ENCODE measurements at regions not wholly inside any gene's neighbourhood (a gene's known extent, or its start where the extent isn't known, plus 50 kb on each side); places are given as distances from the start of the nearest gene placed in this dataset.

GRCh38 chr7:52189153-52189778 is 846.2 kb upstream of the POM121L12 start:
- no peak for TF ChIP-seq FOXM1 (IDR thresholded peaks at IDR 0.05; ENCODE audit: borderline replicate concordance)
- TF ChIP-seq FOXK2 (IDR thresholded peaks at IDR 0.05), result no peak
- no peak for TF ChIP-seq PKNOX1 (IDR thresholded peaks at IDR 0.05)
- no peak for TF ChIP-seq SUZ12 (IDR thresholded peaks at IDR 0.05)
- no peak for TF ChIP-seq CTBP1 (IDR thresholded peaks at IDR 0.05; ENCODE audit: borderline replicate concordance)
- TF ChIP-seq FOXA1 (IDR thresholded peaks at IDR 0.05), result no peak
- no peak for TF ChIP-seq ARNT (IDR thresholded peaks at IDR 0.05)
- no peak for TF ChIP-seq ELF4 (IDR thresholded peaks at IDR 0.05)
- TF ChIP-seq LEF1 (IDR thresholded peaks at IDR 0.05; ENCODE audit: borderline replicate concordance), result no peak
- no peak for TF ChIP-seq ZNF384 (IDR thresholded peaks at IDR 0.05)
- TF ChIP-seq L3MBTL2 (conservative IDR thresholded peaks at IDR 0.05), result no peak
- no peak for TF ChIP-seq TARDBP (IDR thresholded peaks at IDR 0.05)
- no peak for TF ChIP-seq SP1 (IDR thresholded peaks at IDR 0.05)
- no peak for TF ChIP-seq NFRKB (IDR thresholded peaks at IDR 0.05)
- no peak for TF ChIP-seq HDGF (IDR thresholded peaks at IDR 0.05; ENCODE audit: borderline replicate concordance)
- no peak for TF ChIP-seq BHLHE40 (IDR thresholded peaks at IDR 0.05; ENCODE audit: borderline replicate concordance)
- DNase-seq (ENCODE audit: extremely low spot score), result no peak
- ChIA-PET POLR2A (no interaction called here), CTCF (no interaction called here)

- TF ChIP-seq SP1 (IDR thresholded peaks at IDR 0.05), result no peak
- POLR2A ChIA-PET, result no interaction called here
- no peak for DNase-seq (ENCODE audit: extremely low spot score)
- CTCF ChIA-PET, result no interaction called here
Observed at GRCh38 chr7:52184006-52184703, 851.3 kb upstream of the POM121L12 start.

- TF ChIP-seq L3MBTL2 (conservative IDR thresholded peaks at IDR 0.05), result no peak
- TF ChIP-seq SUZ12 (IDR thresholded peaks at IDR 0.05), result no peak
- TF ChIP-seq TARDBP (IDR thresholded peaks at IDR 0.05), result no peak
- no peak for TF ChIP-seq ARNT (IDR thresholded peaks at IDR 0.05)
- TF ChIP-seq NFRKB (IDR thresholded peaks at IDR 0.05), result no peak
- no peak for TF ChIP-seq ELF4 (IDR thresholded peaks at IDR 0.05)
- no peak for TF ChIP-seq SP1 (IDR thresholded peaks at IDR 0.05)
- no peak for TF ChIP-seq CTBP1 (IDR thresholded peaks at IDR 0.05; ENCODE audit: borderline replicate concordance)
- TF ChIP-seq BHLHE40 (IDR thresholded peaks at IDR 0.05; ENCODE audit: borderline replicate concordance), result no peak
- no peak for TF ChIP-seq ZNF384 (IDR thresholded peaks at IDR 0.05)
- no peak for TF ChIP-seq PKNOX1 (IDR thresholded peaks at IDR 0.05)
- TF ChIP-seq FOXM1 (IDR thresholded peaks at IDR 0.05; ENCODE audit: borderline replicate concordance), result no peak
- no peak for TF ChIP-seq LEF1 (IDR thresholded peaks at IDR 0.05; ENCODE audit: borderline replicate concordance)
- no peak for TF ChIP-seq HDGF (IDR thresholded peaks at IDR 0.05; ENCODE audit: borderline replicate concordance)
- no peak for TF ChIP-seq FOXK2 (IDR thresholded peaks at IDR 0.05)
- CTCF ChIA-PET, result no interaction called here
- POLR2A ChIA-PET, result no interaction called here
- DNase-seq (ENCODE audit: extremely low spot score), result no peak
Observed at GRCh38 chr7:52179934-52180333, 855.5 kb upstream of the POM121L12 start.

- CTCF ChIA-PET, result interaction anchor here (1.1 kb wide), 1 partner anchor 11 kb away, joined by 4 read pairs; no protein-coding TSS in a partner anchor
- peak; percentile 8 for DNase-seq (ENCODE audit: extremely low spot score)
- POLR2A ChIA-PET, result no interaction called here
- TF ChIP-seq FOXK2 (IDR thresholded peaks at IDR 0.05) (no peak), LEF1 (IDR thresholded peaks at IDR 0.05; ENCODE audit: borderline replicate concordance) (no peak), TARDBP (IDR thresholded peaks at IDR 0.05) (no peak), ELF4 (IDR thresholded peaks at IDR 0.05) (no peak), ZNF384 (IDR thresholded peaks at IDR 0.05) (no peak), BHLHE40 (IDR thresholded peaks at IDR 0.05; ENCODE audit: borderline replicate concordance) (no peak), L3MBTL2 (conservative IDR thresholded peaks at IDR 0.05) (no peak), CTBP1 (IDR thresholded peaks at IDR 0.05; ENCODE audit: borderline replicate concordance) (no peak), NFRKB (IDR thresholded peaks at IDR 0.05) (no peak), ARNT (IDR thresholded peaks at IDR 0.05) (no peak)
Observed at GRCh38 chr7:52168085-52168484, 851.5 kb upstream of the COBL start.

GRCh38 chr7:52163311-52163710 is 846.7 kb upstream of the COBL start:
- DNase-seq (ENCODE audit: extremely low spot score), result no peak
- POLR2A ChIA-PET, result no interaction called here
- TF ChIP-seq TARDBP (IDR thresholded peaks at IDR 0.05) (no peak), ARNT (IDR thresholded peaks at IDR 0.05) (no peak), FOXM1 (IDR thresholded peaks at IDR 0.05; ENCODE audit: borderline replicate concordance) (no peak), SUZ12 (IDR thresholded peaks at IDR 0.05) (no peak), BHLHE40 (IDR thresholded peaks at IDR 0.05; ENCODE audit: borderline replicate concordance) (no peak), PKNOX1 (IDR thresholded peaks at IDR 0.05) (no peak), FOXK2 (IDR thresholded peaks at IDR 0.05) (no peak), NFRKB (IDR thresholded peaks at IDR 0.05) (no peak)
- CTCF ChIA-PET, result no interaction called here

- ChIA-PET CTCF (no interaction called here), POLR2A (no interaction called here)
- TF ChIP-seq FOXM1 (IDR thresholded peaks at IDR 0.05; ENCODE audit: borderline replicate concordance) (no peak), ARNT (IDR thresholded peaks at IDR 0.05) (no peak), ZNF384 (IDR thresholded peaks at IDR 0.05) (no peak), L3MBTL2 (conservative IDR thresholded peaks at IDR 0.05) (no peak), FOXK2 (IDR thresholded peaks at IDR 0.05) (no peak), PKNOX1 (IDR thresholded peaks at IDR 0.05) (no peak), SUZ12 (IDR thresholded peaks at IDR 0.05) (no peak), NFRKB (IDR thresholded peaks at IDR 0.05) (no peak), HDGF (IDR thresholded peaks at IDR 0.05; ENCODE audit: borderline replicate concordance) (no peak), SP1 (IDR thresholded peaks at IDR 0.05) (no peak), LEF1 (IDR thresholded peaks at IDR 0.05; ENCODE audit: borderline replicate concordance) (no peak), ELF4 (IDR thresholded peaks at IDR 0.05) (no peak), FOXA1 (IDR thresholded peaks at IDR 0.05) (no peak), CTBP1 (IDR thresholded peaks at IDR 0.05; ENCODE audit: borderline replicate concordance) (no peak), BHLHE40 (IDR thresholded peaks at IDR 0.05; ENCODE audit: borderline replicate concordance) (no peak), TARDBP (IDR thresholded peaks at IDR 0.05) (no peak)
Observed at GRCh38 chr7:52161483-52161882, 844.9 kb upstream of the COBL start.

More at GRCh38 chr7:52161483-52161882, 844.9 kb upstream of the COBL start:
- DNase-seq (ENCODE audit: extremely low spot score), result no peak

Data from HEK293T (cell line).